K562 (cell line): ENCODE measurements at regions not wholly inside any gene's neighbourhood (a gene's known extent, or its start where the extent isn't known, plus 50 kb on each side); places are given as distances from the start of the nearest gene placed in this dataset.

Source experiments
- ATAC-seq: fragments of 200-7000 bp; cut with Tn5 transposase; 3 replicates; pipeline ENCODE4 v1.9.1; 2020; ENCODE audit warnings: moderate library complexity
- BruUV-seq: library from RNA; stranded (reverse); fragments of 400-500 nt; replicated peaks from 2 replicates; lab custom pipeline; 2021; lab: Mats Ljungman, UMichigan
- CTCF ChIA-PET: fragments of 300-600 bp; formaldehyde crosslinking; extraction: SDS; loops from one replicate; lab custom pipeline; 2021; ENCODE audit warnings: low intra/inter-chr PET ratio; lab: Yijun Ruan, JAX
- POLR2A ChIA-PET: fragments of 300-600, 350-650 bp; sonication (Branson Sonifier 250); formaldehyde crosslinking; extraction: SDS; loops from one replicate; lab custom pipeline; 2021; ENCODE audit warnings: antibody characterized with exemption, inconsistent platforms; lab: Yijun Ruan, JAX
- DNase-seq, 4 experiments: peaks; one replicate each; pipeline versions ENCODE4 v3.0.0 to v3.0.0-alpha.2; 2011 to 2018; ENCODE audit warnings: low spot score in 3 of 4, mixed read lengths in 3 of 4; ENCODE audit errors: extremely low read depth in 1 of 4
- FAIRE-seq: peaks from 2 replicates; lab custom pipeline; 2011; peaks lifted over from hg19 to GRCh38; lab: Jason Lieb, UNC
- H2AFZ ChIP-seq: 2 replicates; pipeline ENCODE4 v1.6.0; 2011; ENCODE audit warnings: low read depth, low read length, control low read depth, inconsistent platforms
- H3K27ac ChIP-seq: fragments of 200-600 bp; 3 replicates; pipeline ENCODE4 v1.8.0; 2011; ENCODE audit warnings: low read depth, mild to moderate bottlenecking, control low read depth, inconsistent platforms, low read length, moderate library complexity, mixed read lengths; ENCODE audit errors: extremely low read depth
- H3K27me3 ChIP-seq, 2 experiments: fragments of 300-600 bp in 1 of 2; 2 replicates in 1 of 2; 3 replicates in 1 of 2; pipeline versions ENCODE4 v1.6.0 to v1.8.0; 2011; ENCODE audit warnings: inconsistent platforms in 2 of 2, low read length in 2 of 2, mild to moderate bottlenecking in 1 of 2, mixed read lengths in 1 of 2, moderate library complexity in 1 of 2; ENCODE audit not compliant: control insufficient read depth in 2 of 2, insufficient read depth in 2 of 2
- H3K36me3 ChIP-seq: fragments of 300-600 bp; 3 replicates; pipeline ENCODE4 v1.8.0; 2011; ENCODE audit warnings: mild to moderate bottlenecking, low read length, inconsistent platforms; ENCODE audit not compliant: control insufficient read depth, insufficient read depth
- H3K4me1 ChIP-seq, 2 experiments: fragments of 200-600 bp in 1 of 2; replicated peaks in 1 of 2; 2 replicates in 1 of 2; 3 replicates in 1 of 2; pipeline versions ENCODE4 v1.5.1 to v1.8.0; 2011; ENCODE audit warnings: inconsistent platforms in 2 of 2, low read length in 2 of 2, mild to moderate bottlenecking in 1 of 2, mixed read lengths in 1 of 2, moderate library complexity in 1 of 2; ENCODE audit not compliant: control insufficient read depth in 2 of 2, insufficient read depth in 2 of 2
- H3K4me2 ChIP-seq: 2 replicates; pipeline ENCODE4 v1.6.1; 2011; ENCODE audit warnings: low read length, control low read depth, inconsistent platforms, mixed read lengths; ENCODE audit not compliant: insufficient read depth
- H3K4me3 ChIP-seq: fragments of 200-600 bp; sonication (generic), shearing (Covaris generic); 2 replicates; pipeline ENCODE4 v1.5.1; 2016; ENCODE audit warnings: control low read depth, inconsistent platforms
- H3K79me2 ChIP-seq: fragments of 200-600 bp; 3 replicates; pipeline ENCODE4 v1.8.0; 2011; ENCODE audit warnings: low read length, inconsistent platforms; ENCODE audit not compliant: control insufficient read depth, insufficient read depth
- H3K9ac ChIP-seq, 2 experiments: 2 replicates each; pipeline versions ENCODE4 v1.6.0 to v1.6.1; 2011; ENCODE audit warnings: low read depth in 2 of 2, low read length in 2 of 2, control low read depth in 1 of 2, inconsistent platforms in 1 of 2, mild to moderate bottlenecking in 1 of 2, mixed read lengths in 1 of 2; ENCODE audit not compliant: insufficient read depth in 1 of 2
- H3K9me1 ChIP-seq: one replicate; pipeline ENCODE4 v1.6.0; 2011; ENCODE audit warnings: inconsistent platforms, mild to moderate bottlenecking, low read length, moderate library complexity; ENCODE audit not compliant: control insufficient read depth, insufficient read depth
- H3K9me3 ChIP-seq: replicated peaks from 2 replicates; pipeline ENCODE4 v1.5.1; 2011; ENCODE audit warnings: low read depth, low read length, inconsistent platforms; ENCODE audit not compliant: control insufficient read depth, insufficient read depth
- H4K20me1 ChIP-seq: replicated peaks from 2 replicates; pipeline ENCODE4 v1.6.1; 2011; ENCODE audit warnings: low read length, inconsistent platforms, mixed read lengths; ENCODE audit not compliant: control insufficient read depth, insufficient read depth
- CXXC5 ChIP-seq: fragments of 250-450 bp; sonication (Bioruptor Pico); IDR thresholded peaks from 2 replicates; pipeline ENCODE4 v1.8.0; 2022; ENCODE audit warnings: inconsistent platforms, mild to moderate bottlenecking, moderate library complexity
- PHF8 ChIP-seq: fragments of 200-600 bp; sonication (generic); IDR thresholded peaks from 2 replicates; pipeline ENCODE4 v1.6.1; 2012; ENCODE audit warnings: mixed run types, mild to moderate bottlenecking, inconsistent platforms, low read length, moderate library complexity, borderline replicate concordance
- POLR2AphosphoS2 ChIP-seq: IDR thresholded peaks from 2 replicates; pipeline ENCODE4 v1.6.1; 2012; ENCODE audit warnings: low read length, improper control_type of control experiment
- POLR3G ChIP-seq: IDR thresholded peaks from 2 replicates; pipeline ENCODE4 v1.6.1; 2011; ENCODE audit not compliant: insufficient read length, insufficient replicate concordance; ENCODE audit errors: extremely low read depth
- RFX7 ChIP-seq: fragments of 250-450 bp; sonication (Bioruptor Pico); IDR thresholded peaks from 2 replicates; pipeline ENCODE4 v1.5.1; 2021; ENCODE audit warnings: mild to moderate bottlenecking
- RUNX1 ChIP-seq: sonication (generic); IDR thresholded peaks from 2 replicates; pipeline ENCODE4 v1.6.1; 2016; ENCODE audit warnings: antibody characterized with exemption, low read depth
- TARDBP ChIP-seq: fragments of 450-650 bp; IDR thresholded peaks from 2 replicates; pipeline ENCODE4 v1.6.1; 2016
- THRAP3 ChIP-seq: fragments of 450-650 bp; IDR thresholded peaks from 2 replicates; pipeline ENCODE4 v1.6.1; 2016; ENCODE audit warnings: mild to moderate bottlenecking, inconsistent platforms, borderline replicate concordance
- ZNF263 ChIP-seq: sonication (generic); formaldehyde crosslinking; IDR thresholded peaks from 2 replicates; pipeline ENCODE4 v1.8.0; 2022; ENCODE audit warnings: mild to moderate bottlenecking, missing genetic modification reagents, borderline replicate concordance
- ZNF311 ChIP-seq: fragments of 250-450 bp; sonication (Bioruptor Pico); IDR thresholded peaks from 2 replicates; pipeline ENCODE4 v1.4.0; 2020; ENCODE audit warnings: mild to moderate bottlenecking, moderate library complexity
- ZNF79 ChIP-seq: fragments of 250-450 bp; sonication (Bioruptor Pico); IDR thresholded peaks from 2 replicates; pipeline ENCODE4 v1.4.0; 2020; ENCODE audit warnings: low read depth, mild to moderate bottlenecking, moderate library complexity
- WGBS: fragments of 100-300 bp; shearing (Covaris generic); methylation state at CpG from one replicate; pipeline ENCODE4 v1.1.6; 2016; ENCODE audit warnings: low coverage, mixed read lengths; ENCODE audit not compliant: insufficient coverage; ENCODE audit errors: missing lambda C conversion rate; 5-methylcytosine and 5-hydroxymethylcytosine counted together
- in situ Hi-C: fragments of 300-500 bp; cut with MboI; formaldehyde crosslinking; loops from 4 replicates; pipeline ENCODE4 v1.15.0; 2018; ENCODE audit warnings: inconsistent platforms, mixed read lengths
- intact Hi-C: fragments of 100-400 bp; cut with micrococcal nuclease; formaldehyde crosslinking; loops from 2 replicates; pipeline ENCODE4 v1.14.2; 2022
- TF ChIP-seq, protein P1 (sequence below), 3 experiments: fragments of 200-800 bp in 1 of 3; sonication (Bioruptor generic) in 1 of 3; sonication (generic) in 1 of 3; formaldehyde crosslinking in 1 of 3; IDR thresholded peaks; 2 replicates each; pipeline versions ENCODE4 v1.6.1 to v1.8.0; 2016 to 2022; ENCODE audit warnings: mild to moderate bottlenecking in 2 of 3, missing compliant biosample characterization in 2 of 3, missing genetic modification characterization in 2 of 3, missing genetic modification reagents in 1 of 3
- TF ChIP-seq, protein P2 (sequence below): fragments of 250-450 bp; sonication (Bioruptor Pico); IDR thresholded peaks from 2 replicates; pipeline ENCODE4 v1.9.0; 2021; ENCODE audit warnings: mild to moderate bottlenecking
- TF ChIP-seq, protein P3 (sequence below): fragments of 450-650 bp; formaldehyde crosslinking; IDR thresholded peaks from 2 replicates; pipeline ENCODE4 v1.4.0; 2020; ENCODE audit warnings: mild to moderate bottlenecking, moderate library complexity

DNA sequence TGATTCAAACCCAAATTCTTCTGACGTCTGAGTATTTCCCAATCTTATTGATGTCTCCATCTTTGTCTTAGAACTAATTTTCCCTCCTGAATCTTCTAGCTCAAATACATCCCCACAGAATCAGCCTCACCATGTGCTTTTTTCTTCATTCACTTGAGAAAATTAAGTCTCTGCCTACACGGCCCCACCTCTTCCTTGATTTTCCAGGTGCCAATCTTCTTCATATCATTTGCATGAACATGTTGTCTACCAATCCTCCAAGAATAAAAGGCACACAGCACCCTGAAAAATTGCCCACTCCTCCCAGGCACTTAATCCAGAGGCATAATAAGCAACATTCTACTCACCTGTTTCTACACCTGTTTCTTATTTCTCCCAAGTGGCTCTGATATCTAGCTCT lies 408.1 kb upstream of the NBEA start (continued):
- TF ChIP-seq ZNF263 (CRISPR knock-in tag) = no peak
- no peak for TF ChIP-seq THRAP3
- no peak for TF ChIP-seq POLR3G
- TF ChIP-seq RUNX1 = no peak
- no peak for TF ChIP-seq RFX7
- TF ChIP-seq ZNF79 = no peak
- TF ChIP-seq, protein P1, sequence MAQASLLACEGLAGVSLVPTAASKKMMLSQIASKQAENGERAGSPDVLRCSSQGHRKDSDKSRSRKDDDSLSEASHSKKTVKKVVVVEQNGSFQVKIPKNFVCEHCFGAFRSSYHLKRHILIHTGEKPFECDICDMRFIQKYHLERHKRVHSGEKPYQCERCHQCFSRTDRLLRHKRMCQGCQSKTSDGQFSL (CRISPR knock-in tag; IDR thresholded peaks at IDR 0.05) = no peak
- TF ChIP-seq, protein P1 (tag; IDR thresholded peaks at IDR 0.05) = no peak
- no peak for TF ChIP-seq CXXC5 (CRISPR knock-in tag)
- TF ChIP-seq PHF8 = no peak
- TF ChIP-seq TARDBP = no peak

DNA sequence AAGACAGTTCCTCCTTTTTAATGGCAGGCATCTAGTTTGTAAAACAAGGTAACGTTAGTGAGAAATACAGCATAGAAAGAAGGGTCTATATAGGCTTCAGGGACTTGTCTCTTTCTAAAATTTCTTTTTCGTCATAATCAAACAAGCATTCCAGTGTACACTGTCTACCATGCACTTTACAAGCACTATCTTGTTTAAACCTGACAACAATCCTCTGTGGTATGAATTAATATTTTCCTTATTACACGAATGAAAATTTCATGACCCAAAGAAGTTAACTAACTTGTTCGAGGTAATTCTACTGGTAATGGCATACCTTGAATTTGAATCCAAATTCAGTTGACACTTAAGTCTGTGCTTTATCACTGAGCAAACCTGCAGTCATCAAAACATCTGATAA lies 399.7 kb upstream of the NBEA start:
- no peaks in the 10 kb centered on the region for H3K9me1 ChIP-seq
- no peak for ATAC-seq
- no peaks in the 10 kb centered on the region for H3K27me3 ChIP-seq
- ChIA-PET POLR2A (no interaction called here), CTCF (no interaction called here)
- H3K36me3 ChIP-seq = no peaks in the 10 kb centered on the region
- H3K79me2 ChIP-seq = no peaks in the 10 kb centered on the region
- no TSS peak for BruUV-seq
- no peak overlapping the region for H3K4me3 ChIP-seq
- DNase-seq = no peak
- no peaks in the 10 kb centered on the region for H4K20me1 ChIP-seq
- H3K4me2 ChIP-seq = no peak overlapping the region
- TF ChIP-seq POLR2AphosphoS2 (no peak), ZNF311 (CRISPR knock-in tag) (no peak)
- TF ChIP-seq, protein P2, sequence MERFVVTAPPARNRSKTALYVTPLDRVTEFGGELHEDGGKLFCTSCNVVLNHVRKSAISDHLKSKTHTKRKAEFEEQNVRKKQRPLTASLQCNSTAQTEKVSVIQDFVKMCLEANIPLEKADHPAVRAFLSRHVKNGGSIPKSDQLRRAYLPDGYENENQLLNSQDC = no peak
- TF ChIP-seq, protein P3, sequence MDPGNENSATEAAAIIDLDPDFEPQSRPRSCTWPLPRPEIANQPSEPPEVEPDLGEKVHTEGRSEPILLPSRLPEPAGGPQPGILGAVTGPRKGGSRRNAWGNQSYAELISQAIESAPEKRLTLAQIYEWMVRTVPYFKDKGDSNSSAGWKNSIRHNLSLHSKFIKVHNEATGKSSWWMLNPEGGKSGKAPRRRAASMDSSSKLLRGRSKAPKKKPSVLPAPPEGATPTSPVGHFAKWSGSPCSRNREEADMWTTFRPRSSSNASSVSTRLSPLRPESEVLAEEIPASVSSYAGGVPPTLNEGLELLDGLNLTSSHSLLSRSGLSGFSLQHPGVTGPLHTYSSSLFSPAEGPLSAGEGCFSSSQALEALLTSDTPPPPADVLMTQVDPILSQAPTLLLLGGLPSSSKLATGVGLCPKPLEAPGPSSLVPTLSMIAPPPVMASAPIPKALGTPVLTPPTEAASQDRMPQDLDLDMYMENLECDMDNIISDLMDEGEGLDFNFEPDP = no peak
- H3K27ac ChIP-seq = no peak overlapping the region
- H3K9ac ChIP-seq = no peak overlapping the region
- 0% methylated on average over 4 of the region's 4 CpGs for WGBS
- H3K4me1 ChIP-seq = no peaks in the 10 kb centered on the region
- in situ Hi-C loops (no loop called here), intact Hi-C loops (no loop called here)
- H2AFZ ChIP-seq = no peak overlapping the region
- FAIRE-seq = no peak
- no peaks in the 10 kb centered on the region for H3K9me3 ChIP-seq
